HEK293T (cell line): ENCODE measurements at regions not wholly inside any gene's neighbourhood (a gene's known extent, or its start where the extent isn't known, plus 50 kb on each side); places are given as distances from the start of the nearest gene placed in this dataset.

Source experiments
- ARNT ChIP-seq: fragments of 450-650 bp; IDR thresholded peaks from 2 replicates; pipeline ENCODE4 v1.6.1; 2017; ENCODE audit warnings: mild to moderate bottlenecking
- BHLHE40 ChIP-seq: fragments of 450-650 bp; IDR thresholded peaks from 2 replicates; pipeline ENCODE4 v1.6.1; 2016; ENCODE audit warnings: mild to moderate bottlenecking, moderate library complexity, borderline replicate concordance
- CTBP1 ChIP-seq: fragments of 450-650 bp; IDR thresholded peaks from 2 replicates; pipeline ENCODE4 v1.6.1; 2016; ENCODE audit warnings: borderline replicate concordance
- ELF4 ChIP-seq: fragments of 450-650 bp; IDR thresholded peaks from 2 replicates; pipeline ENCODE4 v1.6.1; 2017; ENCODE audit warnings: antibody characterized with exemption
- FOXA1 ChIP-seq: fragments of 450-650 bp; IDR thresholded peaks from 2 replicates; pipeline ENCODE4 v1.6.1; 2016; ENCODE audit warnings: mild to moderate bottlenecking
- FOXK2 ChIP-seq: fragments of 450-650 bp; IDR thresholded peaks from 2 replicates; pipeline ENCODE4 v1.6.1; 2016; ENCODE audit warnings: mild to moderate bottlenecking
- FOXM1 ChIP-seq: fragments of 450-650 bp; IDR thresholded peaks from 2 replicates; pipeline ENCODE4 v1.6.1; 2017; ENCODE audit warnings: mild to moderate bottlenecking, borderline replicate concordance
- HDGF ChIP-seq: fragments of 450-650 bp; IDR thresholded peaks from 2 replicates; pipeline ENCODE4 v1.6.1; 2017; ENCODE audit warnings: antibody characterized with exemption, borderline replicate concordance
- LEF1 ChIP-seq: fragments of 450-650 bp; IDR thresholded peaks from 2 replicates; pipeline ENCODE4 v1.6.1; 2017; ENCODE audit warnings: mild to moderate bottlenecking, borderline replicate concordance
- SP1 ChIP-seq: fragments of 450-650 bp; IDR thresholded peaks from 2 replicates; pipeline ENCODE4 v1.6.1; 2017
- SUZ12 ChIP-seq: fragments of 450-650 bp; IDR thresholded peaks from 2 replicates; pipeline ENCODE4 v1.6.1; 2016; ENCODE audit warnings: mild to moderate bottlenecking
- TARDBP ChIP-seq: fragments of 450-650 bp; IDR thresholded peaks from 2 replicates; pipeline ENCODE4 v1.6.1; 2016

DNA sequence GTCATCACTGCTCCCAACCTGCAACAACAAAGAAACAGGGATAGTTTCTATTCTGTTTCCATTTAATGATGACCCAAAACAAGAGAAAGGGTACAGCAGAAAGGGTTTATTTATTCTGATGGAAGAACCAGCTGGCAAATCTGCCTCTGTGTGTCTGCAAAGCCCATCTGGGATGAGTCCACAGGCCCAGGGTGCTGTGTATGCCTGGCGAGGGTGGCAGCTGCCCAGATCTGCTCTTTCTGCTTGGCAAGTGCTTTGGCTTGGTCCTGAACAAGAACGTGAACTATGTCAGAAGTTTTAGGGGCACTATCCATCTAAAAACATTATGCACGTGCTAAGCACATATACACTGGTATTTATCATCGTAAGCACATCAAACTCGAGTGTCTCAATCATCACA is 333.8 kb downstream of the CXCL12 start:
- no peak for TF ChIP-seq SP1
- no peak for TF ChIP-seq BHLHE40
- TF ChIP-seq LEF1: no peak
- TF ChIP-seq FOXM1: no peak
- no peak for TF ChIP-seq FOXK2
- no peak for TF ChIP-seq ELF4
- no peak for TF ChIP-seq SUZ12
- no peak for TF ChIP-seq CTBP1
- no peak for TF ChIP-seq TARDBP
- TF ChIP-seq HDGF: no peak
- no peak for TF ChIP-seq ARNT
- no peak for TF ChIP-seq FOXA1
